WTC11 (cell line): ENCODE measurements at regions not wholly inside any gene's neighbourhood (a gene's known extent, or its start where the extent isn't known, plus 50 kb on each side); places are given as distances from the start of the nearest gene placed in this dataset.

Source experiments
- ATAC-seq: fragments of 200-7000 bp; cut with Tn5 transposase; 2 replicates; pipeline ENCODE4 v1.10.0; 2021; ENCODE audit warnings: mild to moderate bottlenecking, moderate library complexity
- CTCF ChIA-PET: fragments of 300-600 bp; sonication (Branson Sonifier 250); formaldehyde crosslinking; loops from one replicate; lab custom pipeline; 2021; ENCODE audit warnings: antibody characterized with exemption; lab: Charles Lee
- POLR2A ChIA-PET: fragments of 350-600 bp; sonication (Branson Sonifier 250); formaldehyde crosslinking; loops from one replicate; lab custom pipeline; 2021; ENCODE audit warnings: antibody characterized with exemption; lab: Charles Lee
- DNase-seq: peaks from one replicate; pipeline ENCODE4 v3.0.0; 2021; ENCODE audit warnings: low spot score
- H3K27ac Mint-ChIP-seq: 2 replicates; pipeline ENCODE4 v1.8.0; 2021; ENCODE audit warnings: mixed read lengths
- H3K27me3 Mint-ChIP-seq: 2 replicates; pipeline ENCODE4 v1.8.0; 2021; ENCODE audit warnings: low read depth, mild to moderate bottlenecking, moderate library complexity, mixed read lengths
- H3K36me3 Mint-ChIP-seq: 2 replicates; pipeline ENCODE4 v1.8.0; 2021; ENCODE audit warnings: mixed read lengths
- H3K4me1 Mint-ChIP-seq: 2 replicates; pipeline ENCODE4 v1.8.0; 2022; ENCODE audit warnings: mixed read lengths
- H3K4me3 Mint-ChIP-seq: 2 replicates; pipeline ENCODE4 v1.8.0; 2021; ENCODE audit warnings: mild to moderate bottlenecking, moderate library complexity, mixed read lengths
- H3K9me3 Mint-ChIP-seq: 2 replicates; pipeline ENCODE4 v1.8.0; 2021; ENCODE audit warnings: mixed read lengths
- E2F1 ChIP-seq: sonication (generic); formaldehyde crosslinking; IDR thresholded peaks from 2 replicates; pipeline ENCODE4 v1.8.0; 2022; ENCODE audit warnings: mild to moderate bottlenecking, missing genetic modification reagents
- E2F4 ChIP-seq: sonication (generic); formaldehyde crosslinking; IDR thresholded peaks from 2 replicates; pipeline ENCODE4 v1.8.1; 2022; ENCODE audit warnings: low read depth, mild to moderate bottlenecking, moderate library complexity, missing genetic modification reagents, borderline replicate concordance
- EMX1 ChIP-seq: fragments of 250-450 bp; sonication (Bioruptor Pico); IDR thresholded peaks from 2 replicates; pipeline ENCODE4 v1.8.0; 2021; ENCODE audit warnings: mild to moderate bottlenecking
- NFE2L1 ChIP-seq: sonication (generic); formaldehyde crosslinking; IDR thresholded peaks from 2 replicates; pipeline ENCODE4 v1.8.1; 2023; ENCODE audit warnings: missing genetic modification reagents
- NR2C2 ChIP-seq: sonication (generic); formaldehyde crosslinking; IDR thresholded peaks from 2 replicates; pipeline ENCODE4 v1.8.0; 2022; ENCODE audit warnings: mild to moderate bottlenecking, missing genetic modification reagents
- NR3C1 ChIP-seq: sonication (generic); formaldehyde crosslinking; conservative IDR thresholded peaks from 2 replicates; pipeline ENCODE4 v1.8.1; 2023; ENCODE audit warnings: low read depth, mild to moderate bottlenecking, missing genetic modification reagents
- SOX15 ChIP-seq: fragments of 250-450 bp; sonication (Bioruptor Pico); IDR thresholded peaks from 2 replicates; pipeline ENCODE4 v1.9.0; 2021; ENCODE audit warnings: mild to moderate bottlenecking
- TP53 ChIP-seq: sonication (generic); formaldehyde crosslinking; IDR thresholded peaks from 2 replicates; pipeline ENCODE4 v1.8.1; 2023; ENCODE audit warnings: mild to moderate bottlenecking, missing genetic modification reagents
- ZNF281 ChIP-seq: sonication (generic); formaldehyde crosslinking; IDR thresholded peaks from 2 replicates; pipeline ENCODE4 v1.8.0; 2023; ENCODE audit warnings: mild to moderate bottlenecking, missing genetic modification reagents
- ZNF317 ChIP-seq: sonication (generic); formaldehyde crosslinking; IDR thresholded peaks from 2 replicates; pipeline ENCODE4 v1.8.1; 2023; ENCODE audit warnings: low read depth, mild to moderate bottlenecking, moderate library complexity, missing genetic modification reagents, borderline replicate concordance
- ZNF396 ChIP-seq: fragments of 250-450 bp; sonication (Bioruptor Pico); IDR thresholded peaks from 2 replicates; pipeline ENCODE4 v1.8.0; 2021; ENCODE audit warnings: mild to moderate bottlenecking, moderate library complexity, borderline replicate concordance
- ZNF423 ChIP-seq: fragments of 250-450 bp; sonication (Bioruptor Pico); IDR thresholded peaks from 2 replicates; pipeline ENCODE4 v2.1.2; 2022; ENCODE audit warnings: mild to moderate bottlenecking, moderate library complexity
- TF ChIP-seq, protein P1 (sequence below): fragments of 250-450 bp; sonication (Bioruptor Pico); IDR thresholded peaks from 2 replicates; pipeline ENCODE4 v1.9.0; 2021; ENCODE audit warnings: mild to moderate bottlenecking

DNA sequence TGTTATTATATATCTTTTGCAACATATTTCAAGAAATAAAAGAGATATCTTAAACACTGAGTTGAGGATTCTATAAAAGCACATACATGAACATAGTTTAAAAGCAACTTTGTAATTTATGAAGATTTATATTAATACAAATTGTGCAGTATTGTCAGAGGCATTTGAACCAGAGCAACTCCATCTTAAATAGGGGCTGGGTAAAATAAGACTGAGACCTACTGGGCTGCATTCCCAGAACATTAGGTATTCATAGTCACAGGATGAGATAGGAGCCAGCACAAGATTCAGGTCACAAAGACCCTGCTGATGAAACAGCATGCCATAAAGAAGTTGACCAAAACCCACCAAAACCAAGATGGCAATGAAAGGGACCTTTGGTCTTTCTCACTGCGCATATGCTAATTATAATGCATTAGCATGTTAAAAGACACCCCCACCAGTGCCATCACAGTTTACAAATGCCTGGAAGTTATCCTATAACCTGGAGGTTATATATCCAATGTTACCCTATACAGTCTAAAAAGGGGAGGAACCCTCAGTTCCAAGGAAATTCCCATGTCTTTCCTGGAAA is 320.2 kb downstream of the FAM170A start (continued):
- TF ChIP-seq ZNF281 (CRISPR knock-in tag) (no peak), ZNF317 (CRISPR knock-in tag) (no peak), ZNF396 (CRISPR knock-in tag) (peak; percentile 97), ZNF423 (CRISPR knock-in tag) (peak; percentile 25; the same call in 1 of the 2 replicates)

DNA sequence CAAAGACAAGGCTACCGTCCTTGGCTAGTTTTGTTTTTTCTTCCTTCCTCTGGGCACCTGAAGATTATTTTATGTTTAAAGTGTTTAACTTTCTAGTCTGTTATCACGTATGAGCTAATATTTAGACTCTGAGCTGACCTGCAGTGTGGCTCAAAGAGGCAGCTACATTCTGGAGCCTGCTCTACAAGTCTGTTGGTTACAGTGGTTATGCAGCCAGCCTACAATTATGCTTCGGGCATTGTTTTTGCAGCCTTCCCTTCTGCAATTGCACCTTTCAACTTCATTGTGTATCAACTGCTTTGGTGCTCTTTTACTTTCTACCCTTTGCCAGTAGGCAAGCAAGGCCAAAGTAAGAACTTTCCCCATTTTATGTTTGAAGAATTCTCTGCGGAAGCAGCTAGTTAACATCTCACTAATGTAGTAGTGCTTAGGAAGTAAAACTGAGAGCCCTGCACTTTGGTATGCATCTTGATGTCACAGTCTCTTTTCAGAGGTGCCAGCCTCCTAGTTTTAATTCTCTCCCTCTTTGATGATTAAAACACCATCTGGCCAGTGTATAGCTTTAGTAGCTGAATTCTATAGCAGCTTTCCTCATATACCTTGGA is 322.1 kb downstream of the FAM170A start:
- ATAC-seq: peak; percentile 65
- DNase-seq: no peak

More for the DNA sequence above, 322.1 kb downstream of the FAM170A start:
- Mint-ChIP-seq H3K36me3 (peaks cover 15% of the 10 kb centered on the region), H3K9me3 (peaks cover 40% of the 10 kb centered on the region), H3K4me1 (peaks cover 33% of the 10 kb centered on the region), H3K27me3 (no peaks in the 10 kb centered on the region), H3K27ac (peak overlapping the region; percentile 44), H3K4me3 (no peak overlapping the region)
- CTCF ChIA-PET: interaction anchor here (1.1 kb wide), 1 partner anchor 540 kb away, joined by 3 read pairs; no protein-coding TSS in a partner anchor
- TF ChIP-seq, protein P1, sequence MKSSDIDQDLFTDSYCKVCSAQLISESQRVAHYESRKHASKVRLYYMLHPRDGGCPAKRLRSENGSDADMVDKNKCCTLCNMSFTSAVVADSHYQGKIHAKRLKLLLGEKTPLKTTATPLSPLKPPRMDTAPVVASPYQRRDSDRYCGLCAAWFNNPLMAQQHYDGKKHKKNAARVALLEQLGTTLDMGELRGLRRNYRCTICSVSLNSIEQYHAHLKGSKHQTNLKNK (CRISPR knock-in tag): no peak
- TF ChIP-seq TP53 (CRISPR knock-in tag) (no peak), ZNF281 (CRISPR knock-in tag) (no peak), E2F1 (CRISPR knock-in tag) (no peak), E2F4 (CRISPR knock-in tag) (no peak), NFE2L1 (CRISPR knock-in tag) (no peak), NR2C2 (CRISPR knock-in tag) (no peak), SOX15 (no peak), EMX1 (CRISPR knock-in tag) (no peak), NR3C1 (no peak)
- POLR2A ChIA-PET: no interaction called here
